HG03378 (cell line): ENCODE measurements at regions not wholly inside any gene's neighbourhood (a gene's known extent, or its start where the extent isn't known, plus 50 kb on each side); places are given as distances from the start of the nearest gene placed in this dataset.
"Not testable (repeated sequence)": the region's sequence is repeated elsewhere in the genome, so short reads cannot be mapped to it uniquely, and the experiment has no call there.

Experiments
- ATAC-seq: cut with Tn5 transposase; IDR thresholded peaks from one replicate; pipeline ENCODE4 v1.9.1; 2021; ENCODE audit warnings: mild to moderate bottlenecking, moderate library complexity; ENCODE audit not compliant: unreplicated experiment

DNA sequence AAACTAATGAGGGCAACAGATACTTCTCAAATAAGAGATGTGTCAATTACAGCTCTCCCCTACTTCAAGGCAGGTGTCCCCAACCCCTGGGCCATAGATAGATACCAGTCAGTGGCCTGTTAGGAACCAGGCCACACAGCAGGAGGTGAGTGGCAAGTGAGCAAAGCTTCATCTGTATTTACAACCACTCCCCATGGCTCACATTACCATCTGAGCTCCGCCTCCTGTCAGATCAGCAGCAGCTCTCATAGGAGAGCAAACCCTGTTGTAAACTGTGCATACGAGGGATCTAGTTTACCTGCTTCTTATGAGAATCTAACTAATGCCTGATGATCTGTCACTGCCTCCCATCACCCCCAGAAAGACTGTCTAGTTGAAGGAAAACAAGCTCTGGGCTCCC, 422.1 kb downstream of the GJA1 start:
- ATAC-seq = no peak

- ATAC-seq = no peak
Observed at GRCh38 chr6:121858310-121858709, 422.9 kb downstream of the GJA1 start.

DNA sequence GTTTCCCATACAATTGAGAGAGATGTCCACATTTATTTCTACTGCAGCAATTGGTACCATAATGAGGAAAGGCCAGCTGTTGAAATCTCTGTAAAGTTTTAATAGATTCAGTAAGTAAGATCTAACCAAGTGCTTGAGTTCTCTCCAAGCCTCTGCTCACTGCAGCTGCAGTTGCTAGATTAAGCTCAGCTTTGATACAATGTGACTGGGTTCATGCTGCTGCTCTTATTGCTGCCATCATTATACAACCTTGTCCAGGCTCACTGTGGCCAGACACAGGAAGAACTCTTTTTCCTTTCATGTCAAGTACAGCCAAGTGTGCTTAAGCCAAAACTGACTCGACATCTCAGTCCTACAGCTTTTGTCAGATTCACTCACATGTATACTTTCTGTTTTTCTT, 423.5 kb downstream of the GJA1 start:
- ATAC-seq = no peak

DNA sequence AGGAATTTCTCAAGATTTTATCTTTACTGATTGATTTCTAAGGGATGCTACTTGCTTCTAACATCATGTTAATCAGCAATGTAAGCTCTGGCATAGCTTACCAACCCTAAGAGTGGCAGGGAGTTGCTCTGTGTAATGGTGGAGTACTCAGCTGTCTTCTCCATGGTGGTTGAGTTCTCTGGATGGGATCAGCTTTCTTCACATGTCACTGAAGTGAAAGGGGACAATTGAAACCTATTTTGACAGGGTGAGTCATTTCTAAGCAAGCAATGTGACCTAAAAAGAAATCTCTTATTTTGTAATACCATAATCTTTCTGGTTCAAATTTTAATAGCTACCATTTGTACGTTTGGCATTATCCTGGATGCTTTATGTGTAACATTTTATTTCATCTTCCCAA, 430.4 kb downstream of the GJA1 start:
- ATAC-seq = no peak

GRCh38 chr6:121867095-121867494, 431.6 kb downstream of the GJA1 start:
- ATAC-seq = no peak

GRCh38 chr6:121868206-121868605, 432.8 kb downstream of the GJA1 start:
- ATAC-seq = no peak

DNA sequence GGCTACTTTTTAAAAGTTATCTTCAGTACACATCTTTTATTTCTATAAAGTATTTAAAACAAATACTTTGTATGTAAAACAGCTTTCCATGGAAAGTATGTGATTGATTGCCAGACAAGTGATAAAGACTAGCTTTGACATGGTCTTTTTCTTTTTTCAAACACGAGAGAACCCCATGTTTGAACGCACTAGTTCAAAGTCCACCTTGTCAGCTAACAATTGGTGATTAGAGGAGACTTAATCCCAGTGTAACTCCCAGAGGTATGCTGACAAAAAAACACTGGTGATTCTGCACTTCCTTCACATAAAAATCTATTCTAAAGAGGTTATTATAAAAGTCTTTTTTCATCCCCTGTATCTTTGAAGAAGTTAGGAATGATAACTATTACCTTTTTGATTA, 438.1 kb downstream of the GJA1 start:
- no peak for ATAC-seq

GRCh38 chr6:121876721-121877120, 441.3 kb downstream of the GJA1 start:
- ATAC-seq = no peak

DNA sequence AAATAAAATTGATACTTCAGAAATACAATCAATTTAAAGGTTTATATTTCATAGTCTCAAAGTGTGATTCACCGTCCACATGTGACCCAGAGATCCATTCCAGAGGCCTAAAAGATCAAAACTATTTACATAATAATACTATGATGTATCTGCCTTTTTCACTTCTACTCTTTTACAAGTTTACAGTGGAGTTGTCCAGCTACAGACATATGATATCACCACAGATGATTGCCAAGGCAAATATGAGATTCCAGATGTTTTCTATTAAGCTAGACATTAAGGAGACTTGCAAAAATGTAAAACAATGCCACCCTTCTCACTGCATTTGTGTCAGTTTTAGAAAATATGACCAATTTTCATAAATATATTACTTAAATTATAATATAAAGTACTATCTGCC, 443.7 kb downstream of the GJA1 start:
- no peak for ATAC-seq

- ATAC-seq = no peak
Observed at GRCh38 chr6:121880831-121881230, 445.4 kb downstream of the GJA1 start.

- no peak for ATAC-seq
Observed at GRCh38 chr6:121881974-121882667, 446.7 kb downstream of the GJA1 start.

DNA sequence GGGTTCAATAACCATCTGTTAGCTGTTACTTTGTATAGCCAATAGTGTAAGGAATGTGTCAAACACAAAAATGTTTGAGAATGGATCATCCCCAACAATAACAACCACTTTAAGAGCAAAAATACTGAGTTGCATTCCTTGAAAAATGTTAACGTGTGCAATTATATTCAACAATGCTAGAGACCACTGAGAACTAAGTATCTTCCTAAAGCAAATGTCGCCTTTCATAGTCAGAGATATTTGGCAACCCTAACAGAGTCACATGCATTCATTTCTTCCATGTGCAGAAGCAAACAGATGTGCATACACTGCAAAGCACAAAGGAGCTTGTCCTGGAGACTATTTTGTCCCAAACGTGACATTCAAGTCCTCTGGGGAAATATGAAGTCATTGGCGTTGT, 448.6 kb downstream of the GJA1 start:
- ATAC-seq = no peak

DNA sequence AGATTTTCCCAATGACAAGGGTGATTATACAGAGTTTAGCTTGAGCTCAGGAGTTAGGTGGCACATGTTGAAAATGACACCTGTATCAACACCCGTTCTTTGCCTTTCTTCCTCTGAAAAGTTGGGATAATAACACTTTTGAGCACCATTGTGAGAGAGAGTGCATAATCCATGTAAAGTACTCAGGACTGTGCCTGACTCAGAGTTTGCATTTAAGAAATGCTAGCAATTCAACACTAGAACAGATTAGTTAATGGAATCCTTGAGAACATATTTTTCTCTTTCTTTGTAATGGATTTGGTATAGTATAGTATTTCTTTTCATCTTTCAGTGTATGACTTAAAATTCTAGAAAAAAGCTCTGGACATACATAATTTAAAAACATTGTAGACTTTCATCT, 449.2 kb downstream of the GJA1 start:
- ATAC-seq = no peak

DNA sequence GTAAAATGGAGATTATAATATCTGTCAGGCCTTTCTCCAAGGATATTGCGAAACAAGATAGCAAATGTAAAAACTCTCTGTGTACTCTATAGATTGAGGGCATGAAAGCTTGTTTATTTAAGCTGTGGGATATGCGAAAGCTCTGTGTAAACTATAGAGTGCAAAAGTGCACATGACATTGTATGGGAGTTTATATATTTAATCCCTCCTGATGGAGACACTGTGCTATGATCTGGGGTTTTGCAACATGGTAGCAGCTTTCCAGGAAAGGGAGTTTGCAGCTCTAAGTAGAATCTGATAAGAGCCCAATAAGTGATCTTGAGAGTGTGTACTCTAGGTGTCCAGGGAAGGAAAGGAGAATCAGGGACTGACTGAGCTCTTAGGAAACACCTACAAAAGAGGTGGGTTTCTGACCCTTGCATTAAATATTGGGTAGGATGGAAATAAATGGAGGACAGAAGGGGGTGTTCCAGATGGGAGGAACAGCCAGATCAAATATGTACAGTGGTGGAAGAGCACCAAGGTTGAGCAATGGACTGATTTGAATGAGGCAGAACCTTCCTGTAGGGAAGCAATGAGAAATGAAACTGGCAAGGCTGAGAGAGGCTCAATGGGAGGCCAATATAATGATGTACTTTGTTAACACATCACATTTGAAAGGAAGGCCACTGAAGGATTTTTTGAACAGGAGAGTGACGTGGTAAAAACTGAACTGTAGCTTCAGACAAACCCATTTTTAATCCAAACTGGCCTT, 450.1 kb downstream of the GJA1 start:
- no peak for ATAC-seq

- no peak for ATAC-seq
Observed at GRCh38 chr6:121886223-121886830, 450.9 kb downstream of the GJA1 start.

GRCh38 chr6:121887724-121888123, 452.3 kb downstream of the GJA1 start:
- no peak for ATAC-seq

- ATAC-seq = no peak
Observed at GRCh38 chr6:121890307-121890910, 455.0 kb downstream of the GJA1 start.

- ATAC-seq = not testable (repeated sequence)
Observed at GRCh38 chr6:121895731-121896130, 460.3 kb downstream of the GJA1 start.

GRCh38 chr6:121896363-121896762, 460.9 kb downstream of the GJA1 start:
- no peak for ATAC-seq

DNA sequence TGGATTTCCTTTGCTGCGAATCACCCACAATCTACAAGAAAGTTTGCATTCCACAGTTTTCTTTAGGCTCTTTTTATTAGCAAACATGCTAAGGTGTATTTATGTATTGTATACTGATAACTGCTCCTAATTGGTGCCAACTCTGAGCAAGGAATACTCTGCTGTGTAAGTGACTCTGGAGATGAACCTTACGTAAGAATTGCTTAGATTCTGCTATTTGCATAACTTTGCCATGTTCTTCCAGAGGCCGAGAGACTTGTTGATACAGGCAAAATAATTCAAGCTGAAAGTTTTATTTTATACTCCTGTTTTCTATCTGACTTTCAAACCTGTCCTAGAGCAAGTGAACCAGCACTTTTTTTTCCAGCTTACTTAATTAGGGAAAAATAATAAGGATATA, 461.3 kb downstream of the GJA1 start:
- no peak for ATAC-seq

GRCh38 chr6:121897337-121897760, 461.9 kb downstream of the GJA1 start:
- no peak for ATAC-seq

DNA sequence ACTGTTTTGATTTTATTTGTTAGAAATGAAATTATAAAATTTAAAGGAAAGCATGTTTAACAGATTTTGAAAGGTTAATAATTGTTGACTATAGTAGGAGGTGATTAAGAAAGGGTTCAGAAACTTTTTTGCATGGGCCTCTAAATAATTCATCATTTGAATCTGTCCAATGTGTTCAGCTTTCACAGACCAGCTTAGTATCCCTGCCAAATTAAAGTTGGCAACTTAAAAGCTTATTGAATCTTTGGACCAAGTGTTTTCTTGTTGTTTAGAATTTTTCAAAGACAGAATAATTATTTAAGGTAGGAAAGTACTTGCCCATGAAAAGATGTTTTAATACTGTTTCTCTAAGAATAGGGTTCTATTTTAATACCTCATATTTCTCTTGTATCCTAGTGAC, 466.0 kb downstream of the GJA1 start:
- ATAC-seq = no peak
